ENCODE measurements at regions not wholly inside any gene's neighbourhood (a gene's known extent, or its start where the extent isn't known, plus 50 kb on each side); places are given as distances from the start of the nearest gene placed in this dataset.

DNA sequence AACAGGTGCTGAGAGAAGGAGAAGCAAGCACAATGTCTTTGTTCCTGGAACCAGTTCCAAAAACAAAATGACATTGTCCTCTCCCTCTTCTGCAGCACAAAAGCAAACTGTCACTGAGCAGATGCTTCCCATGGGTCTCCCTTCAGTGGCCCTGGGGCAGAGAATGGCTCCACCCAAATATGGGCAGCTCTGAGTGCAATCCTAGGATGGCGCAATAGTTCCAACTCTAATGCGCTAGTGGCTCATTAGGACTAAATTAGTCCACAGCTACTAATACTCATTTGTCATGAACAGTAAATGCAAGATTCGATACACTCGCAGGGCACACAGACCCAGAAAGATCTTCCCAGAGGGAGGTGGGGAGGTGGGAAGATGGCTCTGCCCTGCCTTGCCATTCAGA, 205.2 kb upstream of the CHAC2 start:
- no peak overlapping the region for H3K4me3 ChIP-seq (ENCODE audit: low read depth, low read length)
- TF ChIP-seq, protein P1, sequence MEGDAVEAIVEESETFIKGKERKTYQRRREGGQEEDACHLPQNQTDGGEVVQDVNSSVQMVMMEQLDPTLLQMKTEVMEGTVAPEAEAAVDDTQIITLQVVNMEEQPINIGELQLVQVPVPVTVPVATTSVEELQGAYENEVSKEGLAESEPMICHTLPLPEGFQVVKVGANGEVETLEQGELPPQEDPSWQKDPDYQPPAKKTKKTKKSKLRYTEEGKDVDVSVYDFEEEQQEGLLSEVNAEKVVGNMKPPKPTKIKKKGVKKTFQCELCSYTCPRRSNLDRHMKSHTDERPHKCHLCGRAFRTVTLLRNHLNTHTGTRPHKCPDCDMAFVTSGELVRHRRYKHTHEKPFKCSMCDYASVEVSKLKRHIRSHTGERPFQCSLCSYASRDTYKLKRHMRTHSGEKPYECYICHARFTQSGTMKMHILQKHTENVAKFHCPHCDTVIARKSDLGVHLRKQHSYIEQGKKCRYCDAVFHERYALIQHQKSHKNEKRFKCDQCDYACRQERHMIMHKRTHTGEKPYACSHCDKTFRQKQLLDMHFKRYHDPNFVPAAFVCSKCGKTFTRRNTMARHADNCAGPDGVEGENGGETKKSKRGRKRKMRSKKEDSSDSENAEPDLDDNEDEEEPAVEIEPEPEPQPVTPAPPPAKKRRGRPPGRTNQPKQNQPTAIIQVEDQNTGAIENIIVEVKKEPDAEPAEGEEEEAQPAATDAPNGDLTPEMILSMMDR (IDR thresholded peaks at IDR 0.05; ENCODE audit: low read depth, low read length) = no peak

DNA sequence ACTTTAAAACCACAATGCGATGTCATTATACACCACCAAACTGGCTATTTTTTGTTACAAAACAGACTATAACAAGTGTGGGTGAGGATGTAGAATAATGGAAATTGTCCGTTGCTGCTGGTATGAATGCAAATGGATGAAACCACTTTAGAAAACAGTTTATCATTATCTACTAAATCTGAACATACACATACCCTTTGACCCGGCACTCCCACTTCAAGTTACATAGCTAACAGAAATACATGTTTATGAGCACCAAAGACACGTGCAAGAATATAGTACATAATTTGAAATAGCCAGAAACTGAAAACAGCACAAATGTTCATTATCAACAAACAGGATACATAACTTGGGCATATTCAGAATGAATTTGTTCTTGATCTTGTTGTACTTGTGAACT, 206.4 kb upstream of the CHAC2 start:
- H3K4me3 ChIP-seq (ENCODE audit: low read depth, low read length) = no peak overlapping the region
- TF ChIP-seq, protein P1 (IDR thresholded peaks at IDR 0.05; ENCODE audit: low read depth, low read length) = no peak

DNA sequence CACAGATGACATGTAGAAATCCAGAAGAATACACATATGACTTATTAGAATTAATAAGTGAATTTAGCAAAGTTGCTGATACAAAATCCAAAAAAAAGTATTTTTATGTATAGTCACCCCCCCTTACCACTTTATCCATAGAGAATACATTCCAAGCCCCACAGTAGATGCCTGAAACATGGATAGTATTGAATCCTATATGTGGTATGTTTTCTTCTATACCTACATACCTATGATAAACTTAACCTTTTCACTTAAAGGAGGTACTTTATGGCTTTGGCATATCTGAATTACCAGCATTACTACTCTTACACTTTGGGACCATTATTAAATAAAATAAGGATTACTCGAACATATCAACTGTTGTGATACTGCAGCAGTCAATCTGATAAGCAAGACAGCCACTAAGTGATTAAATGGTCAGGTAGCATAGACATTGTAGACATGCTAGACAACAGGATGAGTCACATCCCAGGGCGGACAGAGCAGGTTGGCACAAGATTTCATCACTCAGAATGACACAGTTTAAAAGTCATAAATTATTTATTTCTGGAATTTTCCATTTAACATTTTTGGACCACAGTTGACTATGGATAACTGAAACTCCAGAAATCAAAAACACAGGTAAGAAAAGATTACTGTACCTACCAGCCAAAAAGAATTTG, 208.2 kb upstream of the CHAC2 start:
- H3K4me3 ChIP-seq (ENCODE audit: low read depth, low read length) = no peak overlapping the region
- TF ChIP-seq, protein P1 (IDR thresholded peaks at IDR 0.05; ENCODE audit: low read depth, low read length) = no peak

DNA sequence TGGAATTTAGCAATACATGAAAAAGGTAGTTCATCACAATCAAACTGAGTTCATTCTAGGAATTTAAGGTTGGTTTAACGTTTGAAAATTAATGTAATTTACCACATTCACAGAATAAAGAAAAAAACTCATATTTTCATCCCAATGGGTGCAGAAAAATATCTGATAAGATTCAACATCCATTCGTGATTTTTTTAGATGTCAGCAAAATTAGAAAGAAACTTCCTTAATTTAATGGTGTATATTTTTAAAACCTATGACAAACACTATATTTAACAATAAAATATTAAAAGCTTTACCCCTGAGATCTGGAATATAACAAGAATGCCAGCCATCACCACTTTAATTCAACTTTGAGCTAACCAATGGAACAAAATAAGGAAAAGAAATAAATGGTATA, 208.7 kb upstream of the CHAC2 start:
- TF ChIP-seq, protein P1 (IDR thresholded peaks at IDR 0.05; ENCODE audit: low read depth, low read length) = no peak
- H3K4me3 ChIP-seq (ENCODE audit: low read depth, low read length) = no peak overlapping the region

DNA sequence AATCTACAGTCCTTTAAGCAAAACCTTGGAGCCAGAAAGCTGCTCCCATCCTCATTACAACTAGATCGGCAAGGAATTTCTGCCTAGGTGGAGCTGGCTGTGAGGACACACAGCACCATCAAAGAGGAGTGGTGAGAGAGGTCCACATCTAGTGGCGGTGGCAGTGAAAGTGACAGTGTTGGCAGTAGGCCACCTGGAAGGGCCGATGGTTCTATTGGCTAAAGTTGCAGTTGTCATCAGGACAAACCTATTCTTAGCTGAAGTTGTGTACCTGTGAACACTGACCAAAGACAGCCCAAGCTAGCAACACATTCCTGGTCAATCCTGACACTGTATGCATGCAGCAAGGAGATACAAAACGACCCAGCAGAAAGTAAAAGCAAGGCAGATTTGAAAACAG, 218.1 kb upstream of the CHAC2 start:
- TF ChIP-seq, protein P1 (IDR thresholded peaks at IDR 0.05; ENCODE audit: low read depth, low read length) = no peak
- no peak overlapping the region for H3K4me3 ChIP-seq (ENCODE audit: low read depth, low read length)

DNA sequence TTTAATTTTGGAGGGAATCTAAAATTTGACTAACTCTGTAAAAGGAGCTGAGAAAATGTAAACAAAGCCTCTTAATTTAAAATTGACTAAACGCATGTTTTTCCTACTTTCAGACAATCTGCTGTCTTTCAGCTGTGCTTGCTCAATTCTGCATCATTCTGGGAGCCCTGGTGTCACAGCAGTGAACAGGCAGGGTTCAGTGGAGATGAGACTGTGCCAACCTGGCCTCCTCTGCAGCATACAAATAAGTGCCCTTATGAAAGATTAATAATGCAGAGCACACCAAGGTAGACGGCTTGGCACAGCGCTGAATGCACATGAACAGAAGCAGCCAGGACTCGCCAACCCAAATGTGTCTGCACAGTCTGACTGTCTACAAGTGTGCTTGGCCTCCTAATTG, 222.0 kb upstream of the CHAC2 start:
- H3K4me3 ChIP-seq (ENCODE audit: low read depth, low read length) = no peak overlapping the region
- TF ChIP-seq, protein P1 (IDR thresholded peaks at IDR 0.05; ENCODE audit: low read depth, low read length) = no peak

DNA sequence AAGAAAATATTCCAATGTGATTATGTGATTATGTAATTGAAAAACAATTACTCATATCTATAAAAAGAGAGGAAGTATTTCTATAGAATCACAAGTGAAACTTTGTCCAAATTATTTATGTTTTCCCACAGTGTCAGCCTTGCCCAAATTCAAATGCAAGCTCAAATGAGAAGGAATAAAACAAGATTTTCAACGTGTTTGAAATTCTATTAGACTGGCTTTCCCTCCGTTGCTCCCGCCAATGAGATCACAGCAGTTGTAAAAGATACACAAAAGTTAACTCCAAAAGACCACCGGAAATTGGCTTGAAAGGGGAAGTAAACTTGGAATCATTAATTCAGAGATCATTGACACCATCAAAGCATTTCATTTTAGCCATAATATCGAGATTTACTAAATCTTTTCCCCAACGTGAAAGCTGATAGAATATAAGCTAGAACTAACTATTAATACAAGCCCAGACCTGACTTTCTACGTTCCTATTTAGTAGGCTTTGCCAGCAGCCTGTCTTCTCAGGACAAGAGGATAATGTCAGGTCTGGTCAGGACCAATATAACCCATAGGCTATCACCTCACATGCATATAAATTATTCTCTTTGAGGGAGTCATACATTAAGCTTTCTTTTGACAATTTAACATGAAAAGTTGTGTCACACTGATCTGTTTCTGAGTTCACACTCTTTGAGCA, 222.6 kb upstream of the CHAC2 start:
- TF ChIP-seq, protein P1 (IDR thresholded peaks at IDR 0.05; ENCODE audit: low read depth, low read length) = no peak
- no peak overlapping the region for H3K4me3 ChIP-seq (ENCODE audit: low read depth, low read length)
